ENCODE measurements at regions not wholly inside any gene's neighbourhood (a gene's known extent, or its start where the extent isn't known, plus 50 kb on each side); places are given as distances from the start of the nearest gene placed in this dataset.
"Not testable (repeated sequence)": the region's sequence is repeated elsewhere in the genome, so short reads cannot be mapped to it uniquely, and the experiment has no call there.

GRCh38 chr9:67470739-67471138 is 388.0 kb upstream of the ANKRD20A1 start:
- not testable (repeated sequence) for TF ChIP-seq CTCF (conservative IDR thresholded peaks at IDR 0.05; ENCODE audit: low read depth, low read length); RCOR1 (IDR thresholded peaks at IDR 0.05; ENCODE audit: insufficient replicate concordance, low read length); USF2 (IDR thresholded peaks at IDR 0.05; ENCODE audit: low read depth, low read length); BHLHE40 (IDR thresholded peaks at IDR 0.05; ENCODE audit: low read depth, low read length); RFX5 (IDR thresholded peaks at IDR 0.05; ENCODE audit: low read depth, low read length); POLR2A (IDR thresholded peaks at IDR 0.05; ENCODE audit: low read depth, low read length)
